ENCODE measurements at regions not wholly inside any gene's neighbourhood (a gene's known extent, or its start where the extent isn't known, plus 50 kb on each side); places are given as distances from the start of the nearest gene placed in this dataset.

DNA sequence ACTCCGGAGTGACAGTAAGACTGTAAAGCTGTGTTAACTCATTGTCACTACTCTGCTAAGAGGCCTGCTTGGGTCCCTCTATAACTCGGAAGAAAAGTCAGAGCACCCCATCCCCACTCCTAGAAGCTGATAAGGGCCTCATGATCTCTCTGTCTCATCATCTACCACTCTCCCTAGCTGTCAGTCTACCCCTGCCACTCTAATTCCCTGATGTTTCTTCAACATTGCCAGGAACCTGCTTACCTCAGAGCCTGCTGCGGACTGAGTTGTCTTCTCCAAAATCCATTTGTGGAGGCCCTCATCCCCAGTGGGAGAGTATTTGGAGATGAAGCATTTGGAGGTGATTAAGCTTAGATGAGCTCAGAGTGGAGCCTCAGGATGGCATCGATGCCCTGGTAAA lies 1092.2 kb downstream of the TBC1D22A start:
- H3K27ac Mint-ChIP-seq, result no peak overlapping the region
- H3K27me3 Mint-ChIP-seq (ENCODE audit: low read depth), result peaks cover 14% of the 10 kb centered on the region
- H3K4me1 Mint-ChIP-seq, result peaks cover 35% of the 10 kb centered on the region
- peaks cover 3% of the 10 kb centered on the region for H3K9me3 Mint-ChIP-seq
- H3K36me3 Mint-ChIP-seq (ENCODE audit: low read depth), result no peaks in the 10 kb centered on the region
- TF ChIP-seq, protein P1, sequence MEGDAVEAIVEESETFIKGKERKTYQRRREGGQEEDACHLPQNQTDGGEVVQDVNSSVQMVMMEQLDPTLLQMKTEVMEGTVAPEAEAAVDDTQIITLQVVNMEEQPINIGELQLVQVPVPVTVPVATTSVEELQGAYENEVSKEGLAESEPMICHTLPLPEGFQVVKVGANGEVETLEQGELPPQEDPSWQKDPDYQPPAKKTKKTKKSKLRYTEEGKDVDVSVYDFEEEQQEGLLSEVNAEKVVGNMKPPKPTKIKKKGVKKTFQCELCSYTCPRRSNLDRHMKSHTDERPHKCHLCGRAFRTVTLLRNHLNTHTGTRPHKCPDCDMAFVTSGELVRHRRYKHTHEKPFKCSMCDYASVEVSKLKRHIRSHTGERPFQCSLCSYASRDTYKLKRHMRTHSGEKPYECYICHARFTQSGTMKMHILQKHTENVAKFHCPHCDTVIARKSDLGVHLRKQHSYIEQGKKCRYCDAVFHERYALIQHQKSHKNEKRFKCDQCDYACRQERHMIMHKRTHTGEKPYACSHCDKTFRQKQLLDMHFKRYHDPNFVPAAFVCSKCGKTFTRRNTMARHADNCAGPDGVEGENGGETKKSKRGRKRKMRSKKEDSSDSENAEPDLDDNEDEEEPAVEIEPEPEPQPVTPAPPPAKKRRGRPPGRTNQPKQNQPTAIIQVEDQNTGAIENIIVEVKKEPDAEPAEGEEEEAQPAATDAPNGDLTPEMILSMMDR (IDR thresholded peaks at IDR 0.05; ENCODE audit: unreplicated experiment in 3 of 3), result no peak
- H3K4me3 Mint-ChIP-seq, result no peak overlapping the region

DNA sequence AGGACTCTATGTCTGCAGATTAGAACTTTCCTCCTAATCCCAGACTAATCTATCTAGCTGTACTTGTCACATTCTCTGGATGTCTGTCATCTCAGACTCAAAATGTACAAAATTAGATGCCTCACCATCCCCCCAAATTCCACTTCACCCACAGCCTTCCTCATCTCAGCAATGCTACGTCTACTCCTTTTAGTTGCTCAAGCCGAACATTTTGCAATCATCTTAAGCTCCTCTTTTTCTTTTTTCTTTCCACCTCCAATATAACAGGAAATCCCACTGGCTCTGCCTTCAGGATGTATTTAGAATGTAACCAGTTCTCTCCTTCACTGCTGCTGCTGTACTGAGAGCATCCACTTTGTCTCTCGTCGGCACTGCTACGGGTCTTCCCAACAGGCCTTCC lies 1091.8 kb downstream of the TBC1D22A start:
- H3K9me3 Mint-ChIP-seq, result peaks cover 3% of the 10 kb centered on the region
- TF ChIP-seq, protein P1 (IDR thresholded peaks at IDR 0.05; ENCODE audit: unreplicated experiment in 3 of 3), result no peak
- H3K27ac Mint-ChIP-seq, result no peak overlapping the region
- peaks cover 14% of the 10 kb centered on the region for H3K27me3 Mint-ChIP-seq (ENCODE audit: low read depth)
- H3K4me1 Mint-ChIP-seq, result peaks cover 39% of the 10 kb centered on the region
- no peaks in the 10 kb centered on the region for H3K36me3 Mint-ChIP-seq (ENCODE audit: low read depth)
- no peak overlapping the region for H3K4me3 Mint-ChIP-seq

DNA sequence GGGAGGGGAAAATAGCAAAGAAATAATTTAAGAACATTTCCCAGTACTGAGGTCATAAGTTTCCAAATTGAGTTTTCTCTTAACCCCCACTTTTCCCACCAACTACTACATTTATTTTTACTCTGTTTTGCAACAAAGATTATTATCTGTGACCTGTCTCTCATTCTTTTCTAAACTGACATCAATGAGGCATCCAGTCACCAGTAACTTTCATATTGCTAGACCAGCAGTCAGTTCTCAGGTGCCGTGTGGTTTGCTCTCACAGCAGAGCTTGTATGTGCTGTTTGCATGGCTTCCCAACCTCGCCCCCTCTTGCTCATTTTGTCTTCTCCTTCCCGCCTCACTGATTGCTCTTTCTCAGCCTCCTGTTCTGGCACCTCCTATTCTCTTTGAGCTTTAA lies 1091.3 kb downstream of the TBC1D22A start:
- TF ChIP-seq, protein P1 (IDR thresholded peaks at IDR 0.05; ENCODE audit: unreplicated experiment in 3 of 3), result no peak
- H3K27me3 Mint-ChIP-seq (ENCODE audit: low read depth), result peaks cover 14% of the 10 kb centered on the region
- H3K9me3 Mint-ChIP-seq, result peaks cover 3% of the 10 kb centered on the region
- no peak overlapping the region for H3K27ac Mint-ChIP-seq
- H3K36me3 Mint-ChIP-seq (ENCODE audit: low read depth), result no peaks in the 10 kb centered on the region
- H3K4me3 Mint-ChIP-seq, result no peak overlapping the region
- H3K4me1 Mint-ChIP-seq, result peaks cover 41% of the 10 kb centered on the region

DNA sequence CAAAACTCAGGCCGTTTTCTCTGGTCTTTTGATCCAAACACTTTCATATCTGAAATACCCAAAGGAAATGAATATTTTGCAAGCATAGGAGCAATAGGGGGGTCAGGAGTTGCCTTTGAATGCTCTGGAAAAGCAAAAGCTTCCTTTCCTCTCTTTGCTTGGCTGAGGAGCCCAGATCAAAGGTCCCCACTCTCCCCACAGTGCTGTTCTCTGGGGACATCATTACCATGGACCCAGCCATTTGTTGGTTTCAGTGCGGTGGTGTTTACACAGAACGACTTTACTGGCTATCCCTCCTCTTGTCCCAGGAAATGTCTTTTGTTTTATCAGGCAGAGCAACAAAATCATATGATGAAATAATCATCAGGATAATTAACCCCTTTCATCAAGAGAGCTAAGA lies 1089.1 kb downstream of the TBC1D22A start:
- Mint-ChIP-seq H3K9me3 (peaks cover 3% of the 10 kb centered on the region), H3K36me3 (ENCODE audit: low read depth) (no peaks in the 10 kb centered on the region), H3K27ac (peak overlapping the region in 2 of 3 experiments; percentile 80 to 82), H3K4me3 (no peak overlapping the region), H3K4me1 (peaks cover 57% of the 10 kb centered on the region), H3K27me3 (ENCODE audit: low read depth) (peaks cover 14% of the 10 kb centered on the region)
- TF ChIP-seq, protein P1 (IDR thresholded peaks at IDR 0.05; ENCODE audit: unreplicated experiment in 3 of 3), result no peak

DNA sequence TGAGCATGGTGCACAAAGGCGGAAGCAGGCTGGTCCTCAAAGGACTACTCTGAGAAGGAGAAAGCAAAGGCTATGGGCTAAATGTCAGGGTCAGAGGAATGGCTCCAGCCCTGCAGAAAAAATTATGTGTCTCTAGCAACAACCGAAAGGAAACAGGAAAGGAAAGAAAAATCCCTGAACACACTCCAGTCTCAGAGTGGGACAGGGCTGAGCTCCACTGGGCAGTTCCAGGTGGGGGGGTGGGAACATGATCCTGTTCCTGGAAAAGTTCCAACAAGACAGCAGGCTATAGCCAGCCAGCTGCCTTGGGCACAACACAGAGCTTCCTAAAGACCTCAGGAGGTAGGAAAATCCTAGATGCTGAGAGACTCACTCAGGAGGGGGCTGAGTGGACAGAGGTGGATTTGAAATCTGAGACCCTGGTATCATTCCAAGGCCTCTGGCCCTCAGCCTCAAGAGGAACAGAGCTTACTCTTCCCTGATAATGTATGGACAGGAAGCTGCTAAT lies 1088.2 kb downstream of the TBC1D22A start:
- H3K27ac Mint-ChIP-seq, result peak overlapping the region; percentile 74 to 82 (median 80)
- H3K4me1 Mint-ChIP-seq, result peaks cover 66% of the 10 kb centered on the region
- H3K27me3 Mint-ChIP-seq (ENCODE audit: low read depth), result peaks cover 17% of the 10 kb centered on the region
- TF ChIP-seq, protein P1 (IDR thresholded peaks at IDR 0.05; ENCODE audit: unreplicated experiment in 3 of 3), result no peak
- H3K4me3 Mint-ChIP-seq, result peak overlapping the region in 1 of 3 experiments; percentile 42
- no peaks in the 10 kb centered on the region for H3K36me3 Mint-ChIP-seq (ENCODE audit: low read depth)
- H3K9me3 Mint-ChIP-seq, result peaks cover 3% of the 10 kb centered on the region

DNA sequence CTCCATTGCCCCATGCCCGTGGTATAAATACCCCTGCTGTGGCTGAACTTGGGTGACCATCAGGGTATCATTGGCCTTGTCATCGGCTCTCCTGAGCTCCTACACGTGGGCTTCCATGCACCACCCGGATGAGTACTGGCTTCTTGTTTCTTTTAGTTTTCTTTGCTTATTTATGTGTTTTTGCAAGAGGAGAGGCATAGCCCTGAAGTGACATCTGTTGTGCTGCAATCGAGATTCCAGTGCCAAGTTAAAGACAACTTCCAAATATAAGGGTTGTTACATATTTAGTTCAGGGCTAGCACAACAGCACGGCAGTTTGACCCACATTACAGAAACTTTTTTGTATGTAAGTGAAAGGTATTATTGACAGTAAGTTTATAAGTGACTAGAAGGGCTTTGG lies 1087.1 kb downstream of the TBC1D22A start:
- H3K9me3 Mint-ChIP-seq, result peaks cover 3% of the 10 kb centered on the region
- TF ChIP-seq, protein P1 (IDR thresholded peaks at IDR 0.05; ENCODE audit: unreplicated experiment in 3 of 3), result no peak
- H3K27ac Mint-ChIP-seq, result peak overlapping the region in 2 of 3 experiments; percentile 74 to 82
- H3K36me3 Mint-ChIP-seq (ENCODE audit: low read depth), result no peaks in the 10 kb centered on the region
- no peak overlapping the region for H3K4me3 Mint-ChIP-seq
- peaks cover 73% of the 10 kb centered on the region for H3K4me1 Mint-ChIP-seq
- H3K27me3 Mint-ChIP-seq (ENCODE audit: low read depth), result peaks cover 13% of the 10 kb centered on the region

Measured in nephron (organoid).